H54 (cell line): ENCODE measurements at regions not wholly inside any gene's neighbourhood (a gene's known extent, or its start where the extent isn't known, plus 50 kb on each side); places are given as distances from the start of the nearest gene placed in this dataset.

Source experiments
- DNase-seq: peaks from one replicate; pipeline ENCODE4 v3.0.0; 2011; ENCODE audit warnings: low spot score, mixed read lengths; ENCODE audit not compliant: insufficient read length
- FAIRE-seq: peaks from 3 replicates; lab custom pipeline; 2011; peaks lifted over from hg19 to GRCh38; lab: Jason Lieb, UNC
- POLR2A ChIP-seq: IDR thresholded peaks from 2 replicates; pipeline ENCODE4 v1.6.1; 2011; ENCODE audit warnings: low read depth, mild to moderate bottlenecking, low read length

- DNase-seq, result no peak
- no peak for FAIRE-seq
- TF ChIP-seq POLR2A, result no peak
Observed at GRCh38 chr11:37804666-37805065, 1206.6 kb upstream of the RAG2 start.

- DNase-seq, result no peak
- no peak for TF ChIP-seq POLR2A
- FAIRE-seq, result peak; percentile 96
Observed at GRCh38 chr11:37788141-37788877, 1190.3 kb upstream of the RAG2 start.

- DNase-seq (no peak), FAIRE-seq (peak; percentile 85)
- no peak for TF ChIP-seq POLR2A
Observed at GRCh38 chr11:37786214-37786755, 1188.2 kb upstream of the RAG2 start.

GRCh38 chr11:37774441-37774840 is 1176.4 kb upstream of the RAG2 start:
- DNase-seq (no peak), FAIRE-seq (no peak)
- no peak for TF ChIP-seq POLR2A

- no peak for DNase-seq
- no peak for FAIRE-seq
- TF ChIP-seq POLR2A, result no peak
Observed at GRCh38 chr11:37770145-37770544, 1172.1 kb upstream of the RAG2 start.

GRCh38 chr11:37762079-37762478 is 1164.0 kb upstream of the RAG2 start:
- TF ChIP-seq POLR2A, result no peak
- DNase-seq (no peak), FAIRE-seq (peak; percentile 52)

GRCh38 chr11:37755521-37755920 is 1157.5 kb upstream of the RAG2 start:
- no peak for DNase-seq
- no peak for FAIRE-seq
- no peak for TF ChIP-seq POLR2A

- FAIRE-seq (no peak), DNase-seq (no peak)
- no peak for TF ChIP-seq POLR2A
Observed at GRCh38 chr11:37748641-37749040, 1150.6 kb upstream of the RAG2 start.

GRCh38 chr11:37747121-37747520 is 1149.1 kb upstream of the RAG2 start:
- DNase-seq (no peak), FAIRE-seq (peak; percentile 23)
- no peak for TF ChIP-seq POLR2A

- FAIRE-seq (no peak), DNase-seq (no peak)
- no peak for TF ChIP-seq POLR2A
Observed at GRCh38 chr11:37727371-37727770, 1129.3 kb upstream of the RAG2 start.

GRCh38 chr11:37724315-37724714 is 1126.3 kb upstream of the RAG2 start:
- no peak for DNase-seq
- no peak for FAIRE-seq
- TF ChIP-seq POLR2A, result no peak

GRCh38 chr11:37721485-37721884 is 1123.4 kb upstream of the RAG2 start:
- peak; percentile 81 for FAIRE-seq
- no peak for DNase-seq
- no peak for TF ChIP-seq POLR2A

GRCh38 chr11:37718431-37718999 is 1120.5 kb upstream of the RAG2 start:
- DNase-seq, result no peak
- no peak for TF ChIP-seq POLR2A
- FAIRE-seq, result no peak

- no peak for TF ChIP-seq POLR2A
- FAIRE-seq (peak; percentile 77), DNase-seq (no peak)
Observed at GRCh38 chr11:37712251-37712650, 1114.2 kb upstream of the RAG2 start.

- no peak for TF ChIP-seq POLR2A
- FAIRE-seq, result no peak
Observed at GRCh38 chr11:37710031-37710430, 1112.0 kb upstream of the RAG2 start.

GRCh38 chr11:37704791-37705190 is 1106.8 kb upstream of the RAG2 start:
- no peak for TF ChIP-seq POLR2A
- no peak for FAIRE-seq
- DNase-seq, result no peak

More at GRCh38 chr11:37710031-37710430, 1112.0 kb upstream of the RAG2 start:
- no peak for DNase-seq
